ENCODE measurements at regions not wholly inside any gene's neighbourhood (a gene's known extent, or its start where the extent isn't known, plus 50 kb on each side); places are given as distances from the start of the nearest gene placed in this dataset.
A peak's percentile ranks its signal among the peaks of the same experiment; 100 is the strongest.

GRCh38 chr2:55105456-55105855 lies 55.2 kb upstream of the RTN4 start:
- dilution Hi-C loops (cut with HindIII; ENCODE audit: low sequenced_read_pairs, unreplicated experiment), result no loop called here
- no peak overlapping the region for H3K9ac ChIP-seq (ENCODE audit: low read depth, low read length)
- WGBS, 2 experiments (ENCODE audit: extremely low coverage in 2 of 2, insufficient read length in 1 of 2), result 100% methylated on average over 1 of the region's 2 CpGs; no CpG with 5 or more reads in 1 of the 2 experiments
- DNase-seq (no peak), ATAC-seq (ENCODE audit: low read depth) (no peak)
- H4K5ac ChIP-seq (ENCODE audit: low read depth, low read length), result peak overlapping the region; percentile 62
- peak overlapping the region; percentile 86 for H2BK20ac ChIP-seq (ENCODE audit: low read depth, low read length)
- H4K20me1 ChIP-seq (ENCODE audit: insufficient read depth, low read length), result no peaks in the 10 kb centered on the region
- no peak overlapping the region for H3K56ac ChIP-seq (ENCODE audit: extremely low read depth, insufficient read depth, low read length)
- POLR2A ChIA-PET (ENCODE audit: unreplicated experiment), result interaction anchor here (0.9 to 1.3 kb wide), 2 partner anchors 51 to 55 kb away, joined by 3 to 5 read pairs; partner anchors contain the start of gene RTN4
- peak overlapping the region; percentile 79 for H3K4ac ChIP-seq (ENCODE audit: low read depth, low read length)
- H2BK5ac ChIP-seq (ENCODE audit: low read depth, low read length, poor library complexity, severe bottlenecking), result peak overlapping the region; percentile 94
- BruUV-seq (replicated peaks), result no TSS peak
- CTCF ChIA-PET, result interaction anchor here (0.7 to 2.0 kb wide), 3 partner anchors 68 to 208 kb away, joined by 3 to 6 read pairs (median 3); no protein-coding TSS in a partner anchor
- no peaks in the 10 kb centered on the region for H3K27me3 ChIP-seq (ENCODE audit: control insufficient read depth, insufficient read depth, low read length)
- peak overlapping the region; percentile 70; the same call in 1 of the 2 replicates for H2AK5ac ChIP-seq (ENCODE audit: low read depth, low read length)
- H2AFZ ChIP-seq (replicated peaks; ENCODE audit: low read length, poor library complexity), result peak overlapping the region; percentile 44
- peak overlapping the region; percentile 48 for H3K14ac ChIP-seq (replicated peaks; ENCODE audit: low read depth, low read length)
- H4K91ac ChIP-seq (ENCODE audit: insufficient read depth, low read depth, low read length), result peak overlapping the region; percentile 71
- peak overlapping the region; percentile 94; the same call in 2 of the 3 replicates for H2BK15ac ChIP-seq (ENCODE audit: low read depth, low read length)
- H3K23ac ChIP-seq (ENCODE audit: low read depth, low read length), result peak overlapping the region; percentile 76
- H3K27ac ChIP-seq (ENCODE audit: insufficient read depth, low read length), result peak overlapping the region; percentile 80
- peaks cover 16 to 31% of the 10 kb centered on the region in 2 experiments; a peak in 3 of 4 replicates for H3K79me1 ChIP-seq (ENCODE audit: low read depth in 1 of 2, low read length in 2 of 2)
- peak overlapping the region; percentile 83 for H2BK120ac ChIP-seq (ENCODE audit: low read depth, low read length)
- no peak overlapping the region for H3K4me3 ChIP-seq (ENCODE audit: insufficient read depth, low read depth, low read length)
- H3K4me1 ChIP-seq (ENCODE audit: control insufficient read depth, insufficient read depth, low read length), result peaks cover 24% of the 10 kb centered on the region
- no peak overlapping the region for H3K4me2 ChIP-seq (ENCODE audit: low read depth, low read length)
- no peaks in the 10 kb centered on the region for H3K36me3 ChIP-seq (ENCODE audit: control insufficient read depth, insufficient read depth, low read length)
- no peak for TF ChIP-seq RCOR1 (IDR thresholded peaks at IDR 0.05; ENCODE audit: insufficient replicate concordance, low read length)
- TF ChIP-seq NFE2L2 (IDR thresholded peaks at IDR 0.05; ENCODE audit: low read depth, low read length), result no peak
- TF ChIP-seq FOS (IDR thresholded peaks at IDR 0.05; ENCODE audit: low read depth, low read length), result no peak
- no peak for TF ChIP-seq BHLHE40 (IDR thresholded peaks at IDR 0.05; ENCODE audit: low read depth, low read length)
- TF ChIP-seq RFX5 (IDR thresholded peaks at IDR 0.05; ENCODE audit: low read depth, low read length), result no peak
- TF ChIP-seq, protein P1, sequence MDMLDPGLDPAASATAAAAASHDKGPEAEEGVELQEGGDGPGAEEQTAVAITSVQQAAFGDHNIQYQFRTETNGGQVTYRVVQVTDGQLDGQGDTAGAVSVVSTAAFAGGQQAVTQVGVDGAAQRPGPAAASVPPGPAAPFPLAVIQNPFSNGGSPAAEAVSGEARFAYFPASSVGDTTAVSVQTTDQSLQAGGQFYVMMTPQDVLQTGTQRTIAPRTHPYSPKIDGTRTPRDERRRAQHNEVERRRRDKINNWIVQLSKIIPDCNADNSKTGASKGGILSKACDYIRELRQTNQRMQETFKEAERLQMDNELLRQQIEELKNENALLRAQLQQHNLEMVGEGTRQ (IDR thresholded peaks at IDR 0.05; ENCODE audit: low read depth, low read length), result no peak
- TF ChIP-seq SMC3 (IDR thresholded peaks at IDR 0.05; ENCODE audit: low read depth, low read length), result no peak
- TF ChIP-seq POLR2A (IDR thresholded peaks at IDR 0.05; ENCODE audit: low read depth, low read length), result no peak
- no peak for TF ChIP-seq MXI1 (IDR thresholded peaks at IDR 0.05; ENCODE audit: borderline replicate concordance, low read depth, low read length)
- TF ChIP-seq RAD21 (IDR thresholded peaks at IDR 0.05; ENCODE audit: low read length), result no peak
- no peak for TF ChIP-seq MAZ (IDR thresholded peaks at IDR 0.05; ENCODE audit: borderline replicate concordance, low read depth, low read length)
- intact Hi-C loops (cut with micrococcal nuclease), result no loop called here
- H3K18ac ChIP-seq (ENCODE audit: low read depth, low read length), result peak overlapping the region; percentile 79
- peak overlapping the region; percentile 30 to 64; a peak in 2 of 4 replicates for H4K8ac ChIP-seq (ENCODE audit: low read depth in 2 of 2, low read length in 2 of 2)
- peaks cover 6% of the 10 kb centered on the region; the same call in 1 of the 2 replicates for H3K9me1 ChIP-seq (ENCODE audit: insufficient read depth, low read length)
- no peaks in the 10 kb centered on the region for H3K9me3 ChIP-seq (ENCODE audit: control insufficient read depth, insufficient read depth, low read length)
- peak overlapping the region; percentile 57 for H2AK9ac ChIP-seq (replicated peaks; ENCODE audit: low read depth, low read length, poor library complexity)
- in situ Hi-C loops (cut with MboI; ENCODE audit: low sequenced_read_pairs), result no loop called here

All from IMR-90 (cell line).